Astrocyte (in vitro differentiated cells and primary cell): ENCODE measurements at regions not wholly inside any gene's neighbourhood (a gene's known extent, or its start where the extent isn't known, plus 50 kb on each side); places are given as distances from the start of the nearest gene placed in this dataset.

Source experiments
- EZH2 ChIP-seq: IDR thresholded peaks from 2 replicates; pipeline ENCODE4 v1.6.1; 2012; ENCODE audit warnings: mild to moderate bottlenecking, low read length, inconsistent platforms; ENCODE audit not compliant: insufficient read depth
- TF ChIP-seq, protein P1 (sequence below): IDR thresholded peaks from 2 replicates; pipeline ENCODE4 v1.5.1; 2011; ENCODE audit warnings: low read depth, mild to moderate bottlenecking, inconsistent platforms, low read length, moderate library complexity; ENCODE audit not compliant: insufficient read depth

- TF ChIP-seq, protein P1, sequence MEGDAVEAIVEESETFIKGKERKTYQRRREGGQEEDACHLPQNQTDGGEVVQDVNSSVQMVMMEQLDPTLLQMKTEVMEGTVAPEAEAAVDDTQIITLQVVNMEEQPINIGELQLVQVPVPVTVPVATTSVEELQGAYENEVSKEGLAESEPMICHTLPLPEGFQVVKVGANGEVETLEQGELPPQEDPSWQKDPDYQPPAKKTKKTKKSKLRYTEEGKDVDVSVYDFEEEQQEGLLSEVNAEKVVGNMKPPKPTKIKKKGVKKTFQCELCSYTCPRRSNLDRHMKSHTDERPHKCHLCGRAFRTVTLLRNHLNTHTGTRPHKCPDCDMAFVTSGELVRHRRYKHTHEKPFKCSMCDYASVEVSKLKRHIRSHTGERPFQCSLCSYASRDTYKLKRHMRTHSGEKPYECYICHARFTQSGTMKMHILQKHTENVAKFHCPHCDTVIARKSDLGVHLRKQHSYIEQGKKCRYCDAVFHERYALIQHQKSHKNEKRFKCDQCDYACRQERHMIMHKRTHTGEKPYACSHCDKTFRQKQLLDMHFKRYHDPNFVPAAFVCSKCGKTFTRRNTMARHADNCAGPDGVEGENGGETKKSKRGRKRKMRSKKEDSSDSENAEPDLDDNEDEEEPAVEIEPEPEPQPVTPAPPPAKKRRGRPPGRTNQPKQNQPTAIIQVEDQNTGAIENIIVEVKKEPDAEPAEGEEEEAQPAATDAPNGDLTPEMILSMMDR: no peak
- TF ChIP-seq EZH2: no peak
Observed at GRCh38 chr5:167458412-167458811, 833.0 kb upstream of the WWC1 start.
